SJCRH30 (cell line): ENCODE measurements at regions not wholly inside any gene's neighbourhood (a gene's known extent, or its start where the extent isn't known, plus 50 kb on each side); places are given as distances from the start of the nearest gene placed in this dataset.
A peak's percentile ranks its signal among the peaks of the same experiment; 100 is the strongest.

Experiments used
- DNase-seq, 2 experiments: peaks; one replicate each; pipeline ENCODE4 v3.0.0-alpha.2; 2015 to 2020
- H3K27ac ChIP-seq: fragments of 250-450 bp; sonication (Bioruptor Pico); 2 replicates; pipeline ENCODE4 v1.5.1; 2020; ENCODE audit warnings: mild to moderate bottlenecking, moderate library complexity
- H3K27me3 ChIP-seq: fragments of 250-450 bp; sonication (Bioruptor Pico); 2 replicates; pipeline ENCODE4 v1.5.1; 2020; ENCODE audit warnings: mild to moderate bottlenecking, moderate library complexity
- H3K36me3 ChIP-seq: fragments of 250-450 bp; sonication (Bioruptor Pico); 2 replicates; pipeline ENCODE4 v1.5.1; 2020; ENCODE audit warnings: mild to moderate bottlenecking, moderate library complexity
- H3K4me1 ChIP-seq: fragments of 250-450 bp; sonication (Bioruptor Pico); 2 replicates; pipeline ENCODE4 v1.5.1; 2020; ENCODE audit warnings: mild to moderate bottlenecking, moderate library complexity
- H3K4me3 ChIP-seq: fragments of 250-450 bp; sonication (Bioruptor Pico); 2 replicates; pipeline ENCODE4 v1.5.1; 2020; ENCODE audit warnings: mild to moderate bottlenecking, moderate library complexity
- H3K9me3 ChIP-seq: fragments of 250-450 bp; sonication (Bioruptor Pico); replicated peaks from 2 replicates; pipeline ENCODE4 v1.5.1; 2020; ENCODE audit warnings: mild to moderate bottlenecking, moderate library complexity

DNA sequence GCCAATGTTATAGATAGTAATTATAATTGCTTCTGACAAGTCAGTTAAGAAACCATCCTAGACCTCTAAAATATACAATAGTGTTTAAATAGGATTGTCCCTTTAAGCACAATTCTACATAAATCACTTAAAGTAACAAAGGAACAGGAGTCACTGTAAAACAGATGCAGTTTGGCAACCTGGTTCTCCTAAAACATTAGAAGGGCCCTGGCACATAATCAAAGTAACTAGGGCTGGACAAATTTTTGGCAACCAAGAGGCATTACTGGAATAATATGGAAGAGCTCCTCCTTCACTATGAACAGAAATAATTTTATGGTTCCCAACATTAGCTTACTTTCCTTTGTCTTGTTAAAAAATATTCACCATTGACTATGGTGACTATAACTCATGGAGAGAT lies 75.0 kb upstream of the CCDC160 start:
- DNase-seq: no peak
- no peaks in the 10 kb centered on the region for H3K9me3 ChIP-seq

GRCh38 chrX:134163836-134164235 lies 73.1 kb upstream of the CCDC160 start:
- DNase-seq: no peak
- Histone ChIP-seq H3K27me3 (no peaks in the 10 kb centered on the region), H3K36me3 (no peaks in the 10 kb centered on the region), H3K4me1 (no peaks in the 10 kb centered on the region), H3K9me3 (no peaks in the 10 kb centered on the region), H3K27ac (no peak overlapping the region), H3K4me3 (no peak overlapping the region)

More for the DNA sequence above, 75.0 kb upstream of the CCDC160 start:
- no peaks in the 10 kb centered on the region for H3K27me3 ChIP-seq
- H3K4me1 ChIP-seq: no peaks in the 10 kb centered on the region
- H3K27ac ChIP-seq: no peak overlapping the region
- no peak overlapping the region for H3K4me3 ChIP-seq
- H3K36me3 ChIP-seq: no peaks in the 10 kb centered on the region

- H3K27me3 ChIP-seq: no peaks in the 10 kb centered on the region
- no peaks in the 10 kb centered on the region for H3K4me1 ChIP-seq
- no peak overlapping the region for H3K27ac ChIP-seq
- DNase-seq: no peak
- H3K9me3 ChIP-seq: no peaks in the 10 kb centered on the region
- no peaks in the 10 kb centered on the region for H3K36me3 ChIP-seq
- no peak overlapping the region for H3K4me3 ChIP-seq
These were observed 69.3 kb upstream of the CCDC160 start for GRCh38 chrX:134167591-134168203.

DNA sequence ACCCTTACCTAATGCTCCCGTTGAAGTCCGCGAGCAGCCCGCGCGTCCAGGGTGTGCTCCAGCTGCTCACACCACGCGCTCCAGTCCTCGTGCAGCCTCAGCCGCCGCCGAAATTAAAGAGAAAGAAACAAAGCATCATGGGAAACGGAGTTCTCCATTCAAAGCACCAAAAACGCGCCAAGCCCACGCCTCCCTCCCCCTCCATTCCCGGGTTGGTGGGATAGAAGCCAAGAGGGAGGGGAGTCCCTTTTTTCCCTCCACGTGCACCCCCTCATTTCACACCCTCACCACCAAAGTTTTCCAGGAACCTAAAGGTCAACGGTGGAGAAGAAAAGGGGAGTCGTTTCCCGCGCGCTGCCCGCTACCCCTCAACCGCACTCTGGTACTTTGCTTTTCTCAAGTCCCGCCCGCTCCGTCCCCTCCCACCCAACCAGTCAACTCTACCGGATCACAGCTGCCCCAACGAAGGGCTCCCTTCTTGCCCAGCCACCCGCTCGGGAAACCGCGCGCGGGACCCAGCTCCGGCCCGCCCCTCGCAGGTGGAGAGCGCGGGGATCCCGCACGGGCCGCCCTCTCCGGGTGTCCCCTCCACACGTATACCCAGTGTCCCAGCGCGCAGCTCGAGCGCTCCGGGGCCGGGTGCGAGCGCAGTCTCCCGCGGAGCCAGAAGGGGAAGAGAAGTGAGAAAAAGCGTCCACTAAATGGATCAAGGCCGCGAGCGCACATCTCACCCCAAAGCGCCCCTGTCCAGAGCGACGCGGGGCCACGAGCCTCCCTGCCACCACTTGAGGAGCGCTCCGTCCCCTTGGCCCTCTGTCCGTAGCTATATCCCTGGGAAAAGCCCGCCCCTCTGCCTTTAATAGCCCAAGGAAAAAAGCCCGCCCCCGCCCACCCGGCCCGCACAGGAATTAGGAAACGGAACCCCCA lies 65.1 kb upstream of the CCDC160 start:
- H3K36me3 ChIP-seq: no peaks in the 10 kb centered on the region
- no peaks in the 10 kb centered on the region for H3K4me1 ChIP-seq
- H3K9me3 ChIP-seq: no peaks in the 10 kb centered on the region
- no peak overlapping the region for H3K27ac ChIP-seq
- DNase-seq: no peak
- no peak overlapping the region for H3K4me3 ChIP-seq
- H3K27me3 ChIP-seq: no peaks in the 10 kb centered on the region

- DNase-seq: peak; percentile 3 to 11
- Histone ChIP-seq H3K4me3 (peak overlapping the region; percentile 53), H3K4me1 (no peaks in the 10 kb centered on the region), H3K27me3 (no peaks in the 10 kb centered on the region), H3K36me3 (no peaks in the 10 kb centered on the region), H3K9me3 (no peaks in the 10 kb centered on the region), H3K27ac (no peak overlapping the region)
These were observed 64.3 kb upstream of the CCDC160 start for GRCh38 chrX:134172588-134173259.

DNA sequence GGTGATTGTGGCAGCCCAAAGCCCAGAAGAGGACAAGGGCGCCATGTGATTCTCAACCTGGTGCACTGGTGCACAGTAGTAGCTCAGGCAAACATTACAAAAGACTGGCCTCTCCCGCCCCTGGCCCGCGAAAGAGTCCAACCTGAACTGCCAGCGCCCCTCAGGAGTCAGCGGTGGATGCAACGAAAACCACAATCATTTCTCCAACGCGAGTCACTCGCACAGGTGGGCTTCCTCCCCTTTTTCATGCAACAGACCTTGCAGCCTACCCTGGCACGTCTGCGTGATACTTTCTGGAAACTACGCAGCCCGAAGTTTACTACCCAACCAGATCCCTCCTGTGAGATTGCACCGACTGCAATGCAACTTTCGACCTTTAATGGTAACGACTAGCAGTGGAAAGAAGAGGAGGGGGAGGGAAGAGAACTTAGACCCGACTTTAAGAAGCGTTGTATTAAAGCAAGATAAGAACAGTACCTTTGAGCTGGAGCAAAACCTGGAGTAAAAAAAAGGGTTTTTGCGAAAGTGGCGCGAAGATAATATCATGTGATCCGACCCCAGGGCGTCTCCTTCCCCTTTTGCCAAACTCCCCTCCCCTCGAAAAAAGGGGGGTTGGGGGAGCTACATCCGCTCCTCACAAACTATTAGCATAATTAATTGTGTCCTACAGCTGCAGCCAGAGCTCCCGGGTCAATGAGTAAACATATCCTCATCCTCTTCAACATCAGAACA lies 63.3 kb upstream of the CCDC160 start:
- Histone ChIP-seq H3K4me1 (no peaks in the 10 kb centered on the region), H3K9me3 (no peaks in the 10 kb centered on the region), H3K4me3 (no peak overlapping the region), H3K27ac (no peak overlapping the region), H3K36me3 (no peaks in the 10 kb centered on the region), H3K27me3 (no peaks in the 10 kb centered on the region)
- no peak for DNase-seq

GRCh38 chrX:134174273-134174660 lies 62.7 kb upstream of the CCDC160 start:
- Histone ChIP-seq H3K36me3 (no peaks in the 10 kb centered on the region), H3K4me1 (no peaks in the 10 kb centered on the region), H3K9me3 (no peaks in the 10 kb centered on the region), H3K4me3 (no peak overlapping the region), H3K27me3 (no peaks in the 10 kb centered on the region), H3K27ac (no peak overlapping the region)
- no peak for DNase-seq

DNA sequence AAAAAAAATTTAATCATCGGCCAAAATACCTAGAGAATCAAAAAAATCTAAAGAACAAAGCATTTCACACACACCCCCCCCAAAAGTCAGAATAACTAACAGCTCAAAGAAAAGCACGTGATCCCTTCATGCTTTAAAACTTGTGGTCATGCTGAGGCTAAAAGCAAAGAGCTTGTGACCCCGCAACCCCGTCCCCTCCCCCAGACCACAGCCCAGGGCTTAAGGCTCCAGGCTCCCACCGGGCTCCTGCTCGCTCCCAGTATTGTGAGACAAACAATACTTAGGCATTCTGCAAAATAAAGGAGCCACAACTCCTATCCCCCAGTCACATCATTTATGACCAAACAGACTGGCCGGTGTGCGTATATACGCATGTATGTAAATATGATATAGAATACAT lies 62.1 kb upstream of the CCDC160 start:
- no peak overlapping the region for H3K4me3 ChIP-seq
- no peaks in the 10 kb centered on the region for H3K27me3 ChIP-seq
- no peaks in the 10 kb centered on the region for H3K36me3 ChIP-seq
- DNase-seq: no peak
- no peak overlapping the region for H3K27ac ChIP-seq
- H3K9me3 ChIP-seq: no peaks in the 10 kb centered on the region
- H3K4me1 ChIP-seq: no peaks in the 10 kb centered on the region

- no peaks in the 10 kb centered on the region for H3K9me3 ChIP-seq
- no peak overlapping the region for H3K4me3 ChIP-seq
- no peak for DNase-seq
- no peaks in the 10 kb centered on the region for H3K4me1 ChIP-seq
- H3K27ac ChIP-seq: no peak overlapping the region
- no peaks in the 10 kb centered on the region for H3K36me3 ChIP-seq
- no peaks in the 10 kb centered on the region for H3K27me3 ChIP-seq
These were observed 59.5 kb upstream of the CCDC160 start for GRCh38 chrX:134177527-134177926.

- H3K9me3 ChIP-seq: no peaks in the 10 kb centered on the region
- DNase-seq: no peak
These were observed 56.2 kb upstream of the CCDC160 start for GRCh38 chrX:134180601-134181274.

GRCh38 chrX:134181275-134181660 lies 55.7 kb upstream of the CCDC160 start:
- H3K9me3 ChIP-seq: no peaks in the 10 kb centered on the region
- H3K27me3 ChIP-seq: no peaks in the 10 kb centered on the region
- no peak overlapping the region for H3K4me3 ChIP-seq
- no peak for DNase-seq
- no peak overlapping the region for H3K27ac ChIP-seq
- H3K36me3 ChIP-seq: no peaks in the 10 kb centered on the region
- no peaks in the 10 kb centered on the region for H3K4me1 ChIP-seq

More at GRCh38 chrX:134180601-134181274, 56.2 kb upstream of the CCDC160 start:
- Histone ChIP-seq H3K27me3 (no peaks in the 10 kb centered on the region), H3K27ac (no peak overlapping the region), H3K36me3 (no peaks in the 10 kb centered on the region), H3K4me1 (no peaks in the 10 kb centered on the region), H3K4me3 (no peak overlapping the region)

DNA sequence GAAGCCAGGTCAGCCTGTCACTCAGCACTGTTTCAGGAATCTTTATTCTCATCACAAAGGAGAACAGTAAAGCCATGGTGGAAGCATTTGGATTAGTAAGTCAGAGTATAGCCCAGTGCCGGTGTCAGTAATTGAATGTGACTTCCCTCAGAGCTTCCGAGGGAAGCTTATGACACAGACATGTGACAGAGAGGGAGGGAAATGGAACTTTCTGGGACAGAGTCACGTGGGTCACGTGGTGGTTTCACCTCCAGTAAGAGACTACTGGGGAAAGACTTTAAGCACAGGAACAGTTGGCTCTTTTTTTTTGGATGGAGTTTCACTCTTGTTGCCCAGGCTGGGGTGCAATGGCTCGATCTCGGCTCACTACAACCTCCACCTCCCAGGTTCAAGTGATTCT lies 53.3 kb upstream of the CCDC160 start:
- no peak overlapping the region for H3K4me3 ChIP-seq
- H3K4me1 ChIP-seq: no peaks in the 10 kb centered on the region
- no peak for DNase-seq
- H3K27ac ChIP-seq: no peak overlapping the region
- no peaks in the 10 kb centered on the region for H3K36me3 ChIP-seq
- H3K27me3 ChIP-seq: no peaks in the 10 kb centered on the region
- H3K9me3 ChIP-seq: no peaks in the 10 kb centered on the region

- H3K36me3 ChIP-seq: no peaks in the 10 kb centered on the region
- H3K4me3 ChIP-seq: no peak overlapping the region
- DNase-seq: no peak
- no peaks in the 10 kb centered on the region for H3K4me1 ChIP-seq
- H3K27ac ChIP-seq: no peak overlapping the region
- no peaks in the 10 kb centered on the region for H3K9me3 ChIP-seq
- no peaks in the 10 kb centered on the region for H3K27me3 ChIP-seq
These were observed 52.0 kb upstream of the CCDC160 start for GRCh38 chrX:134184936-134185335.

DNA sequence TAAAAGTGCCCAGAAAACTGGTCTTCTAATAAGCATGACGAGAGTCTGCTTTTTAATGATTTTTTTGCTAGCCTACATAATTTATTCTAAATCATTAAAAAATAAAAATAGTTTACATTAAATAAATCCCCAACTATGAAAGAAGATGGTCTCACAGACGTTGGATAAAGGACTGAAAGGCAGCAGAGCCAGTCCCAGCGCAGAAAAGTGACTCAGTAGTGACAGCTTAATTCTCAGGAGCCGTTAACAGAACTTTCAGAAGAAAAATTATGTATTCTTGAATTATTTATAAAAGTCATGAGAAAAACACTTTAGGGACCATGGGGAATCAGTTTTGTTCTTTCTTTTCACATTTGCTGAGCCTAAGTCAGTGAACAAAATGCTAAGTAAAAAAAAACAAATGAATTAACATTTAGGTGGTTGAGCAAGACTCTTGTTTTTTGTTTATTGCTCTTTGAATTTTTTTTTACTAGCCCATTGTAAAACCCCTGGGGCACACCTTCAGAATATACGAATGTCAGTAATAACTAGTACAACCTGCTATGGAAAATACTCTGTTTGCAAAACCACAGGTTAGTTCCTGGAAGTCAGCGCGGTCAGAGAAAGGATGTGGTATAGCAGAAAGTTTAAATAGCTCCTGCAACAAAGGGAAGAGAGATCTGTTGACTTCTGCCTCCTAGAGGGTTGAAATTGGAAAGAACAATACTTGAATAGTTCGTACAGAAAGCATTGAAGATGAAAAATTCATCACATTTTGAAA lies 50.4 kb upstream of the CCDC160 start:
- H3K27ac ChIP-seq: no peak overlapping the region
- no peaks in the 10 kb centered on the region for H3K36me3 ChIP-seq
- H3K4me3 ChIP-seq: no peak overlapping the region
- no peaks in the 10 kb centered on the region for H3K27me3 ChIP-seq
- DNase-seq: peak in 1 of 2 experiments; percentile 28
- H3K9me3 ChIP-seq: no peaks in the 10 kb centered on the region
- no peaks in the 10 kb centered on the region for H3K4me1 ChIP-seq
